Common myeloid progenitor, CD34-positive (primary cell): ENCODE measurements at regions not wholly inside any gene's neighbourhood (a gene's known extent, or its start where the extent isn't known, plus 50 kb on each side); places are given as distances from the start of the nearest gene placed in this dataset.
"Not testable (repeated sequence)": the region's sequence is repeated elsewhere in the genome, so short reads cannot be mapped to it uniquely, and the experiment has no call there.

ENCODE experiments used
- CTCF ChIA-PET: fragments of 350-600 bp; sonication (Branson Sonifier 250); formaldehyde crosslinking; loops from one replicate; lab custom pipeline; 2021; ENCODE audit warnings: antibody characterized with exemption; lab: Charles Lee
- POLR2A ChIA-PET: fragments of 350-600 bp; sonication (Branson Sonifier 250); formaldehyde crosslinking; loops from one replicate; lab custom pipeline; 2021; ENCODE audit warnings: antibody characterized with exemption; lab: Charles Lee
- DNase-seq, 3 donors: peaks; one replicate each; pipeline versions ENCODE4 v3.0.0 to v3.0.0-alpha.2; 2013
- H3K27ac ChIP-seq, 2 experiments: 1 replicate in 1 of 2; 2 replicates in 1 of 2; pipeline ENCODE4 v1.7.0; 2013; ENCODE audit warnings: inconsistent platforms in 2 of 2, low read length in 2 of 2, mild to moderate bottlenecking in 2 of 2, low read depth in 1 of 2, moderate library complexity in 1 of 2; ENCODE audit not compliant: severe bottlenecking in 2 of 2, insufficient read depth in 1 of 2, poor library complexity in 1 of 2
- H3K27me3 ChIP-seq, 5 experiments: replicated peaks in 2 of 5; 1 replicate in 3 of 5; 2 replicates in 2 of 5; pipeline versions ENCODE4 v1.6.1 to v1.7.0; 2013; ENCODE audit warnings: low read length in 4 of 5, mild to moderate bottlenecking in 2 of 5, moderate library complexity in 2 of 5, inconsistent platforms in 1 of 5; ENCODE audit not compliant: insufficient read depth in 5 of 5, control insufficient read depth in 4 of 5
- H3K36me3 ChIP-seq, 4 experiments: 1 replicate in 2 of 4; 2 replicates in 2 of 4; pipeline versions ENCODE4 v1.6.1 to v1.7.0; 2013; ENCODE audit warnings: low read length in 3 of 4, control low read depth in 1 of 4, mild to moderate bottlenecking in 1 of 4; ENCODE audit not compliant: control insufficient read depth in 4 of 4, insufficient read depth in 4 of 4
- H3K4me1 ChIP-seq, 4 experiments: 1 replicate in 3 of 4; 2 replicates in 1 of 4; pipeline versions ENCODE4 v1.6.1 to v1.7.1; 2013; ENCODE audit warnings: low read length in 3 of 4, mild to moderate bottlenecking in 3 of 4, control low read depth in 1 of 4, inconsistent platforms in 1 of 4, moderate library complexity in 1 of 4; ENCODE audit not compliant: control insufficient read depth in 4 of 4, insufficient read depth in 4 of 4; ENCODE audit errors: control extremely low read depth in 1 of 4
- H3K4me3 ChIP-seq, 7 experiments: 1 replicate in 4 of 7; 2 replicates in 3 of 7; pipeline versions ENCODE4 v1.5.1 to v1.7.0; 2013; ENCODE audit warnings: mild to moderate bottlenecking in 7 of 7, low read length in 6 of 7, moderate library complexity in 6 of 7, inconsistent platforms in 2 of 7, low read depth in 2 of 7, control low read depth in 1 of 7; ENCODE audit not compliant: insufficient read depth in 4 of 7, control insufficient read depth in 1 of 7; ENCODE audit errors: extremely low read depth in 1 of 7
- H3K9me3 ChIP-seq, 5 experiments: 1 replicate in 4 of 5; 2 replicates in 1 of 5; pipeline versions ENCODE4 v1.6.1 to v1.7.1; 2013; ENCODE audit warnings: low read length in 4 of 5, mild to moderate bottlenecking in 2 of 5, inconsistent platforms in 1 of 5, low read depth in 1 of 5, moderate library complexity in 1 of 5; ENCODE audit not compliant: control insufficient read depth in 4 of 5, insufficient read depth in 2 of 5; ENCODE audit errors: control extremely low read depth in 1 of 5
- WGBS: methylation state at CpG from one replicate; pipeline ENCODE4 v1.1.5; 2013; ENCODE audit not compliant: insufficient coverage; 5-methylcytosine and 5-hydroxymethylcytosine counted together

DNA sequence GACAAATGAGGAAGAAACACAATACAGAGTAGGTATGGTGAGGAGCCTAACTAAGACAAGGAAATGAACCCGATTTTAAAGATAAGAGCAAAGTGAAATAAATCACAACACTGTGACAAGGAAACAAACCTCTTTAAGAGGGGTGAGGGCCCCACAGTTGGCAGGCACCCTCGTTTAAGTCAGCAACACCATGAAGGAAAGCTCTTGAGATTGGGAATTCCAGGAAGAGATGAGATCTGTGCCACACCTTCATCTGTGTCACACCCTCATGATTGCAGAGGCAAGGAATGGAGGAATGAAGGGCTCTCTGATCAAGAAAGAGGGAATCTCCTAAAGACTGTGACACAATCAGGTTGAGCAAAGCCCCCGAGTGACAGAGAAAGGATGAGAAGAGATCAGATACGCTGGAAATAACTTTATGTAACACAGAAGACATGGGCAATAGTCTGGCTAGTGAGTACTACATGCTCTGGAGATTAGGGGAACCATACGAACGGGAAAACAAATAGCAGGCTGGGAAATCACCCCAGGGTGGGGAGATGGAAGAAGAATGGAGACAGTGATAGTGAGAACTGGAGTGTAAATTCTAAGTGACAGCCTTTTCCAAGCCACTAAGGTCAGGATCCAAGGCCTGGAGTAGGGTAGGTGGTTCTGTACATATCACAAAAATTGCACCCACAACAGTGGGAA, 51.7 kb upstream of the TERB2 start:
- peak in 2 of 3 donors; percentile 57 to 70 for DNase-seq
- H3K36me3 ChIP-seq, H3K9me3 ChIP-seq, H3K4me3 ChIP-seq, H3K27ac ChIP-seq, H3K4me1 ChIP-seq, CTCF ChIA-PET, H3K27me3 ChIP-seq, POLR2A ChIA-PET: not testable (repeated sequence)
- 67% methylated on average over 3 of the region's 6 CpGs for WGBS
